ENCODE measurements at regions not wholly inside any gene's neighbourhood (a gene's known extent, or its start where the extent isn't known, plus 50 kb on each side); places are given as distances from the start of the nearest gene placed in this dataset.

- H3K9me3 ChIP-seq (ENCODE audit: insufficient read depth, low read depth), result no peaks in the 10 kb centered on the region
- POLR2A ChIA-PET (ENCODE audit: unreplicated experiment), result interaction anchor here (0.5 kb wide), 1 partner anchor 1141 kb away, joined by 3 read pairs; no protein-coding TSS in a partner anchor
- CTCF ChIA-PET, result no interaction called here
Observed at GRCh38 chr10:108230478-108231170, 1066.1 kb upstream of the SORCS1 start.

GRCh38 chr10:108208732-108209131 lies 1044.2 kb upstream of the SORCS1 start:
- Histone ChIP-seq H3K4me2 (no peak overlapping the region), H3K27ac (no peak overlapping the region), H3K36me3 (ENCODE audit: low read depth) (no peaks in the 10 kb centered on the region), H3K4me1 (replicated peaks; ENCODE audit: insufficient read depth) (no peaks in the 10 kb centered on the region), H3K9me3 (ENCODE audit: insufficient read depth, low read depth) (no peaks in the 10 kb centered on the region), H3K4me3 (no peak overlapping the region), H3K27me3 (ENCODE audit: insufficient read depth, low read depth) (no peaks in the 10 kb centered on the region), H3K9me2 (ENCODE audit: insufficient read depth) (no peaks in the 10 kb centered on the region), H2AFZ (no peak overlapping the region), H3F3A (ENCODE audit: insufficient read depth, low read depth) (no peaks in the 10 kb centered on the region), H3K79me2 (ENCODE audit: low read depth) (no peaks in the 10 kb centered on the region), H4K20me1 (ENCODE audit: insufficient read depth) (no peaks in the 10 kb centered on the region)
- intact Hi-C loops (cut with micrococcal nuclease; ENCODE audit: unreplicated experiment), result no loop called here
- ChIA-PET CTCF (no interaction called here), POLR2A (ENCODE audit: unreplicated experiment) (no interaction called here)
- no TSS peak for BruUV-seq (replicated peaks)
- DNase-seq, result no peak
- TF ChIP-seq CTCF (conservative IDR thresholded peaks at IDR 0.05), result no peak
- TF ChIP-seq EZH2 (IDR thresholded peaks at IDR 0.05; ENCODE audit: low read depth), result no peak

More at GRCh38 chr10:108230478-108231170, 1066.1 kb upstream of the SORCS1 start:
- no peaks in the 10 kb centered on the region for H3K27me3 ChIP-seq (ENCODE audit: insufficient read depth, low read depth)
- H3K4me2 ChIP-seq, result no peak overlapping the region
- H2AFZ ChIP-seq, result no peak overlapping the region
- BruUV-seq (replicated peaks), result no TSS peak
- H3F3A ChIP-seq (ENCODE audit: insufficient read depth, low read depth), result no peaks in the 10 kb centered on the region
- H3K27ac ChIP-seq, result no peak overlapping the region
- H4K20me1 ChIP-seq (ENCODE audit: insufficient read depth), result no peaks in the 10 kb centered on the region
- H3K4me3 ChIP-seq, result no peak overlapping the region
- TF ChIP-seq EZH2 (IDR thresholded peaks at IDR 0.05; ENCODE audit: low read depth) (no peak), CTCF (conservative IDR thresholded peaks at IDR 0.05) (no peak)
- H3K79me2 ChIP-seq (ENCODE audit: low read depth), result no peaks in the 10 kb centered on the region
- no peaks in the 10 kb centered on the region for H3K9me2 ChIP-seq (ENCODE audit: insufficient read depth)
- no peaks in the 10 kb centered on the region for H3K36me3 ChIP-seq (ENCODE audit: low read depth)
- H3K4me1 ChIP-seq (replicated peaks; ENCODE audit: insufficient read depth), result no peaks in the 10 kb centered on the region
- DNase-seq, result no peak
- intact Hi-C loops (cut with micrococcal nuclease; ENCODE audit: unreplicated experiment), result no loop called here

GRCh38 chr10:108208038-108208437 lies 1043.5 kb upstream of the SORCS1 start:
- H3K27ac ChIP-seq, result no peak overlapping the region
- no peak overlapping the region for H3K4me3 ChIP-seq
- H3F3A ChIP-seq (ENCODE audit: insufficient read depth, low read depth), result no peaks in the 10 kb centered on the region
- no peak overlapping the region for H3K4me2 ChIP-seq
- intact Hi-C loops (cut with micrococcal nuclease; ENCODE audit: unreplicated experiment), result no loop called here
- no peak overlapping the region for H2AFZ ChIP-seq
- no peaks in the 10 kb centered on the region for H3K9me2 ChIP-seq (ENCODE audit: insufficient read depth)
- no TSS peak for BruUV-seq (replicated peaks)
- TF ChIP-seq CTCF (conservative IDR thresholded peaks at IDR 0.05) (no peak), EZH2 (IDR thresholded peaks at IDR 0.05; ENCODE audit: low read depth) (no peak)
- no peaks in the 10 kb centered on the region for H3K4me1 ChIP-seq (replicated peaks; ENCODE audit: insufficient read depth)
- no peak for DNase-seq
- H3K27me3 ChIP-seq (ENCODE audit: insufficient read depth, low read depth), result no peaks in the 10 kb centered on the region
- POLR2A ChIA-PET (ENCODE audit: unreplicated experiment), result no interaction called here
- no peaks in the 10 kb centered on the region for H3K36me3 ChIP-seq (ENCODE audit: low read depth)
- no peaks in the 10 kb centered on the region for H4K20me1 ChIP-seq (ENCODE audit: insufficient read depth)
- H3K9me3 ChIP-seq (ENCODE audit: insufficient read depth, low read depth), result no peaks in the 10 kb centered on the region
- no peaks in the 10 kb centered on the region for H3K79me2 ChIP-seq (ENCODE audit: low read depth)
- CTCF ChIA-PET, result no interaction called here

All from PC-9 (cell line).